Ascending aorta (tissue), 2 donors: ENCODE measurements at regions not wholly inside any gene's neighbourhood (a gene's known extent, or its start where the extent isn't known, plus 50 kb on each side); places are given as distances from the start of the nearest gene placed in this dataset.

Experiments
- DNase-seq, 2 donors: peaks; one replicate each; pipeline ENCODE4 v3.0.0-alpha.2; 2019; ENCODE audit warnings: low spot score in 2 of 2
- H3K27ac ChIP-seq, 2 donors: fragments of 200-600 bp; sonication (generic); one replicate each; pipeline ENCODE4 v1.5.1; 2016 to 2017; ENCODE audit warnings: mild to moderate bottlenecking in 1 of 2
- H3K27me3 ChIP-seq: fragments of 200-600 bp; sonication (generic); one replicate; pipeline ENCODE4 v1.5.1; 2017
- H3K36me3 ChIP-seq, 2 donors: fragments of 200-600 bp; sonication (generic); one replicate each; pipeline ENCODE4 v1.5.1; 2016
- H3K4me1 ChIP-seq, 2 donors: fragments of 200-600 bp; sonication (generic); one replicate each; pipeline ENCODE4 v1.5.1; 2016 to 2017; ENCODE audit warnings: mild to moderate bottlenecking in 1 of 2
- H3K4me3 ChIP-seq, 2 donors: fragments of 200-600 bp; sonication (generic); one replicate each; pipeline ENCODE4 v1.5.1; 2016 to 2017; ENCODE audit warnings: mild to moderate bottlenecking in 1 of 2
- H3K9me3 ChIP-seq, 2 donors: fragments of 200-600 bp; sonication (generic); one replicate each; pipeline ENCODE4 v1.5.1; 2016
- CTCF ChIP-seq, 3 experiments: fragments of 200-600 bp in 2 of 3; fragments of 450-650 bp in 1 of 3; sonication (generic) in 2 of 3; IDR thresholded peaks; one replicate each; pipeline ENCODE4 v1.5.1; 2016 to 2019; ENCODE audit warnings: antibody characterized with exemption in 3 of 3, mild to moderate bottlenecking in 1 of 3, moderate library complexity in 1 of 3
- intact Hi-C: fragments of 100-400 bp; cut with DNase I; formaldehyde crosslinking; loops from one replicate; pipeline ENCODE4 v1.15.1; 2023

GRCh38 chr2:138180692-138181386 lies 216.6 kb downstream of the HNMT start:
- no peaks in the 10 kb centered on the region for H3K27me3 ChIP-seq
- no peak for DNase-seq

GRCh38 chr2:138182250-138182936 lies 218.1 kb downstream of the HNMT start:
- intact Hi-C loops, result no loop called here
- Histone ChIP-seq H3K27me3 (no peaks in the 10 kb centered on the region), H3K9me3 (no peaks in the 10 kb centered on the region), H3K27ac (no peak overlapping the region), H3K36me3 (no peaks in the 10 kb centered on the region), H3K4me3 (no peak overlapping the region), H3K4me1 (no peaks in the 10 kb centered on the region)
- no peak for TF ChIP-seq CTCF (IDR thresholded peaks at IDR 0.05)
- no peak for DNase-seq

More at GRCh38 chr2:138180692-138181386, 216.6 kb downstream of the HNMT start:
- Histone ChIP-seq H3K9me3 (no peaks in the 10 kb centered on the region), H3K36me3 (no peaks in the 10 kb centered on the region), H3K4me1 (no peaks in the 10 kb centered on the region), H3K27ac (no peak overlapping the region), H3K4me3 (no peak overlapping the region)
- no peak for TF ChIP-seq CTCF (IDR thresholded peaks at IDR 0.05)
- intact Hi-C loops, result no loop called here

- no peak for TF ChIP-seq CTCF (IDR thresholded peaks at IDR 0.05)
- intact Hi-C loops, result no loop called here
- H3K36me3 ChIP-seq, result no peaks in the 10 kb centered on the region
- H3K9me3 ChIP-seq, result no peaks in the 10 kb centered on the region
- H3K4me3 ChIP-seq, result no peak overlapping the region
- no peaks in the 10 kb centered on the region for H3K4me1 ChIP-seq
- H3K27ac ChIP-seq, result no peak overlapping the region
- no peak for DNase-seq
- H3K27me3 ChIP-seq, result no peaks in the 10 kb centered on the region
Measured at GRCh38 chr2:138182937-138183312, 218.7 kb downstream of the HNMT start.

GRCh38 chr2:138183705-138184104 lies 219.4 kb downstream of the HNMT start:
- TF ChIP-seq CTCF (IDR thresholded peaks at IDR 0.05), result no peak
- H3K27me3 ChIP-seq, result no peaks in the 10 kb centered on the region
- DNase-seq, result no peak

GRCh38 chr2:138184428-138184827 lies 220.2 kb downstream of the HNMT start:
- H3K4me3 ChIP-seq, result no peak overlapping the region
- no peaks in the 10 kb centered on the region for H3K36me3 ChIP-seq
- H3K9me3 ChIP-seq, result no peaks in the 10 kb centered on the region
- DNase-seq, result no peak
- no peak overlapping the region for H3K27ac ChIP-seq
- no peaks in the 10 kb centered on the region for H3K27me3 ChIP-seq
- intact Hi-C loops, result no loop called here
- H3K4me1 ChIP-seq, result no peaks in the 10 kb centered on the region
- no peak for TF ChIP-seq CTCF (IDR thresholded peaks at IDR 0.05)

More at GRCh38 chr2:138183705-138184104, 219.4 kb downstream of the HNMT start:
- Histone ChIP-seq H3K27ac (no peak overlapping the region), H3K9me3 (no peaks in the 10 kb centered on the region), H3K4me1 (no peaks in the 10 kb centered on the region), H3K4me3 (no peak overlapping the region), H3K36me3 (no peaks in the 10 kb centered on the region)
- intact Hi-C loops, result no loop called here
